ENCODE measurements at regions not wholly inside any gene's neighbourhood (a gene's known extent, or its start where the extent isn't known, plus 50 kb on each side); places are given as distances from the start of the nearest gene placed in this dataset.

DNA sequence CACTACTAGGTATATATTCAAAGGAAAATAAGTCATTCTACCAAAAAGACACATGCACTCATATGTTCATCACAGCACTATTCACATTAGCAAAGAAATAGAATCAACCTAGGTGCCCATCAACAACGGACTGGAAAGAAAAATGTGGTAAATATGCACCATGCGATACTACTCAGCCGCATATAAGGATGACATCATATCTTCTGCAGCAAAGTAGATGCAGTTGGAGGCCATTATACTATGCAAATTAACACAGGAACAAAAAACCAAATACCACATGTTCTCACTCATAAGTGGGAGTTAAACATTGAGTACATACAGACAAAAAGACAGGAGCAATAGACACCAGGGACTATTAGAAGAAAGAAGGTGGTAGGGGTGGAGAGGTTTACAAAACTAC, 412.1 kb upstream of the CWC22 start:
- intact Hi-C loops (cut with DNase I) = no loop called here
- Histone ChIP-seq H3K4me1 (ENCODE audit: insufficient read depth) (no peaks in the 10 kb centered on the region), H3K9me3 (no peaks in the 10 kb centered on the region), H3K27ac (no peak overlapping the region), H3K4me3 (no peak overlapping the region), H3K36me3 (no peaks in the 10 kb centered on the region), H3K27me3 (no peaks in the 10 kb centered on the region)
- no peak for DNase-seq
- no peak for TF ChIP-seq EP300 (IDR thresholded peaks at IDR 0.05)
- TF ChIP-seq POLR2A (IDR thresholded peaks at IDR 0.05) = no peak
- 89 to 96% (median 93%) methylated on average over 3 of the region's 3 CpGs for WGBS, 3 donors

DNA sequence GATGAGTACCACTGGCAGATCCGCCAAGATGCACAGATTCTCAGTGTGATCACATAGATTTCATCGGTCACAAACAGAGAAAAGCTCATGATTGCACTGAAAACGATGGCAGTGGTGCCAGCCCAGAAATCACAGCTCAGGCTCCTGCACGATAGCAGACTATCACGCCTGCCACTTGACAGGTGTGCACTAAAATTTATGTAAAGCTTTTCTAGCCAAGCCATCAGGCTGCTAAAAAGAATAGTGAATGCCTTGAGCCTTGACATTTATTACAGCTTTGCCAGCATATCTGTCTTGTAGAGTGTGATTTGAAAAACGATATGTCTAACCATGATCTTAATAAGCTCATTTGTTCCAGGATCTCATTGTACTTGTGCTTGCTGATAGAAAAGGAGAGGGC, 409.5 kb upstream of the CWC22 start:
- intact Hi-C loops (cut with DNase I) = no loop called here

DNA sequence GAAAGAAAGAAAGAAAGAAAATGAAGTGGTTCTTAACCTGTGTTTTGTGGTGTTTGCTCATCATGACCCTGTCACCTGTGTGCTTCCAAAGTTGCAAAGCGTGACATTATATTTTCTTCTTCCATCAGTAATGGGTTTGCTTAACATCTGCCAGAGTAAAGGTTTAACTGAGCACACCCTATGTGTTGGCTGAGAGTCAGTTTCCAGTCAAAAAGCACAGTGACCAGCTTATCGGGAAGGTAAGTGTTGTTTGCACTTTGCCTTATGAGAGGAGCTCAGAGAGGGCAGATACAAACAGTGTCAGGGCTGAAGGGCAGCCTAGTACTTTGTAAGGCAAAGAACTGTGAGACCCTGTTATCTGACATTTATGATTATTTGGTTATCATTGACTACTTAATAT, 406.2 kb upstream of the CWC22 start:
- 77 to 90% (median 88%) methylated on average over 2 of the region's 2 CpGs for WGBS, 3 donors
- H3K4me3 ChIP-seq = no peak overlapping the region
- TF ChIP-seq POLR2A (IDR thresholded peaks at IDR 0.05) = no peak
- TF ChIP-seq EP300 (IDR thresholded peaks at IDR 0.05) = no peak
- TF ChIP-seq, protein P1, sequence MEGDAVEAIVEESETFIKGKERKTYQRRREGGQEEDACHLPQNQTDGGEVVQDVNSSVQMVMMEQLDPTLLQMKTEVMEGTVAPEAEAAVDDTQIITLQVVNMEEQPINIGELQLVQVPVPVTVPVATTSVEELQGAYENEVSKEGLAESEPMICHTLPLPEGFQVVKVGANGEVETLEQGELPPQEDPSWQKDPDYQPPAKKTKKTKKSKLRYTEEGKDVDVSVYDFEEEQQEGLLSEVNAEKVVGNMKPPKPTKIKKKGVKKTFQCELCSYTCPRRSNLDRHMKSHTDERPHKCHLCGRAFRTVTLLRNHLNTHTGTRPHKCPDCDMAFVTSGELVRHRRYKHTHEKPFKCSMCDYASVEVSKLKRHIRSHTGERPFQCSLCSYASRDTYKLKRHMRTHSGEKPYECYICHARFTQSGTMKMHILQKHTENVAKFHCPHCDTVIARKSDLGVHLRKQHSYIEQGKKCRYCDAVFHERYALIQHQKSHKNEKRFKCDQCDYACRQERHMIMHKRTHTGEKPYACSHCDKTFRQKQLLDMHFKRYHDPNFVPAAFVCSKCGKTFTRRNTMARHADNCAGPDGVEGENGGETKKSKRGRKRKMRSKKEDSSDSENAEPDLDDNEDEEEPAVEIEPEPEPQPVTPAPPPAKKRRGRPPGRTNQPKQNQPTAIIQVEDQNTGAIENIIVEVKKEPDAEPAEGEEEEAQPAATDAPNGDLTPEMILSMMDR (IDR thresholded peaks at IDR 0.05) = no peak
- H3K9me3 ChIP-seq = no peaks in the 10 kb centered on the region
- intact Hi-C loops (cut with DNase I) = no loop called here
- H3K27ac ChIP-seq = no peak overlapping the region
- no peaks in the 10 kb centered on the region for H3K4me1 ChIP-seq (ENCODE audit: insufficient read depth)
- no peak for DNase-seq
- no peaks in the 10 kb centered on the region for H3K27me3 ChIP-seq
- H3K36me3 ChIP-seq = no peaks in the 10 kb centered on the region

More for the DNA sequence above, 409.5 kb upstream of the CWC22 start:
- Histone ChIP-seq H3K4me3 (no peak overlapping the region), H3K9me3 (no peaks in the 10 kb centered on the region), H3K36me3 (no peaks in the 10 kb centered on the region), H3K27ac (no peak overlapping the region), H3K4me1 (ENCODE audit: insufficient read depth) (no peaks in the 10 kb centered on the region), H3K27me3 (no peaks in the 10 kb centered on the region)
- no peak for TF ChIP-seq EP300 (IDR thresholded peaks at IDR 0.05)
- TF ChIP-seq POLR2A (IDR thresholded peaks at IDR 0.05) = no peak
- 62 to 70% (median 70%) methylated on average over 6 of the region's 6 CpGs for WGBS, 3 donors
- DNase-seq = no peak

DNA sequence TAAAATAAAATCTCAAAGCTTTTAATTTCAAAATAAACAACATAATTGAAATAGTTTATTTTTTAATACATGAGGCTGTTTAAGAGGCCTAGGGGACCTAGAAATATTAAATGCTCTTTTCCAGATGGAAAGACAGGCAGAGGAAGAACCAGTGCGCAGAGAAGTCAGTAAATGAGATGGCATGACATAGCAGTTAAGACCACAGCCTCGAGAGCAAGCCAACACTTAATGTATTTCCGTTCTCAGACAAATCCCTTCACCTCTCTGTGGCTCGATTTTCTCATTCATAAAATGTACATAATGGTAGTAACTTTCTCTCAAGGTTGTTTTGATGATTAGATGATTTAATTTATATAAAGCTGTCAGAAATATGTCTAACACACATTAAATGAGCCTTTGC, 405.1 kb upstream of the CWC22 start:
- WGBS, 3 donors = 52 to 61% (median 60%) methylated on average over 4 of the region's 4 CpGs
- H3K4me3 ChIP-seq = no peak overlapping the region
- H3K36me3 ChIP-seq = no peaks in the 10 kb centered on the region
- no peaks in the 10 kb centered on the region for H3K27me3 ChIP-seq
- H3K27ac ChIP-seq = no peak overlapping the region
- intact Hi-C loops (cut with DNase I) = no loop called here
- TF ChIP-seq EP300 (IDR thresholded peaks at IDR 0.05) = no peak
- H3K9me3 ChIP-seq = no peaks in the 10 kb centered on the region
- DNase-seq = no peak
- no peaks in the 10 kb centered on the region for H3K4me1 ChIP-seq (ENCODE audit: insufficient read depth)

DNA sequence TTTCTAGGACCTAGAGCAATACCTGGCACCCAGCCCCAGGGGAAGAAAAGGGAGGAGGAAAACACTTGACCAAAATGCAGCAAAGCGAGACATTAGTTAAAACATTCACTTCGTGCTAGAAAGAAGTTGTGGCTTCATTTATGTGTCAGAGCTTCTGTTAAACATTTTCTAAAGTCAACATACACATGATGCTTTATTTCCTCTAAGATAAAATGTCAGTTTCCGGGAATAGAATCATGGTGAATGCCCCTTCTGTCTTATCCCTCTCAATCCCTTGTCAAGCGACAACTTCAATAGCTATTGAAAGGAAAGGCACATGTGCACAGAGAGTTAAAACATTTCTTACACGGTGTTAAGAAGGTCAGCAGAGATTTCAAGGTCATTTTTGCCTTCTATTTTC, 404.6 kb upstream of the CWC22 start:
- H3K27me3 ChIP-seq = no peaks in the 10 kb centered on the region
- DNase-seq = no peak
- H3K4me3 ChIP-seq = no peak overlapping the region
- H3K9me3 ChIP-seq = no peaks in the 10 kb centered on the region
- TF ChIP-seq POLR2A (IDR thresholded peaks at IDR 0.05) (no peak), EP300 (IDR thresholded peaks at IDR 0.05) (no peak)
- TF ChIP-seq, protein P1 (IDR thresholded peaks at IDR 0.05) = no peak
- WGBS, 3 donors = 26 to 33% (median 31%) methylated on average over 5 of the region's 5 CpGs
- no peaks in the 10 kb centered on the region for H3K36me3 ChIP-seq
- H3K27ac ChIP-seq = no peak overlapping the region
- H3K4me1 ChIP-seq (ENCODE audit: insufficient read depth) = no peaks in the 10 kb centered on the region
- intact Hi-C loops (cut with DNase I) = no loop called here

DNA sequence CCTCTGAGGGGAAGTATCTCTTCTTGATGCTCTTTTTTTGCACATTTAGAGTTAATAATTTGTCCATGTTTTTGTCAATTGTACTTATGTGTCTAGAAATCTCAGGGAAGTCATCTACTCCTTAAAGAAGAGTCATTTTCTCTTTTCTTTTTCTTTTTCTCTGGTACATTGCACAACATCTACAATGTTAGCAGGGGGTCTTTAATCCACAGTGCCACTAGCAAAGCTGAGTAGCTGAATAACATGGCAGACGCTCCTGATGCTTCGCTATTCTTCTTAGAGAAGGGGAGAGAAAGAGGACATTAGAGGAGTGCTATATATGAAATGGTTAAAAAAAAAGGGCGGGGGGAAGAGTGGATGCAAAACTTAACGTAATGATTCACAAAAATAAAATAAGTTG, 399.6 kb upstream of the CWC22 start:
- Histone ChIP-seq H3K27ac (no peak overlapping the region), H3K36me3 (no peaks in the 10 kb centered on the region), H3K4me1 (ENCODE audit: insufficient read depth) (no peaks in the 10 kb centered on the region), H3K4me3 (no peak overlapping the region), H3K9me3 (no peaks in the 10 kb centered on the region), H3K27me3 (no peaks in the 10 kb centered on the region)
- WGBS, 3 donors = 58 to 73% (median 66%) methylated on average over 3 to 4 of the region's 4 CpGs
- no peak for TF ChIP-seq EP300 (IDR thresholded peaks at IDR 0.05)
- TF ChIP-seq, protein P1 (IDR thresholded peaks at IDR 0.05) = no peak
- no peak for TF ChIP-seq POLR2A (IDR thresholded peaks at IDR 0.05)
- intact Hi-C loops (cut with DNase I) = no loop called here
- no peak for DNase-seq
